Endothelial cell of umbilical vein (primary cell): ENCODE measurements at regions not wholly inside any gene's neighbourhood (a gene's known extent, or its start where the extent isn't known, plus 50 kb on each side); places are given as distances from the start of the nearest gene placed in this dataset.

Experiments
- BruUV-seq: library from RNA; stranded (reverse); fragments of 400-500 nt; replicated peaks from 2 replicates; lab custom pipeline; 2021; lab: Mats Ljungman, UMichigan
- CTCF ChIA-PET: fragments of 300-600, 350-600 bp; sonication (Branson Sonifier 250); formaldehyde crosslinking; loops from one replicate; lab custom pipeline; 2021; ENCODE audit warnings: antibody characterized with exemption, inconsistent platforms; lab: Charles Lee
- POLR2A ChIA-PET: fragments of 300-600, 350-600 bp; sonication (Branson Sonifier 250); formaldehyde crosslinking; loops from one replicate; lab custom pipeline; 2021; ENCODE audit warnings: antibody characterized with exemption, inconsistent platforms; lab: Charles Lee
- DNase-seq: peaks from one replicate; pipeline ENCODE4 v3.0.0-alpha.2; 2011; ENCODE audit warnings: low read depth, low spot score
- FAIRE-seq: peaks from 2 replicates; lab custom pipeline; 2011; peaks lifted over from hg19 to GRCh38; lab: Jason Lieb, UNC
- H2AFZ ChIP-seq: 2 replicates; pipeline ENCODE4 v1.6.0; 2012; ENCODE audit warnings: low read depth, low read length, control low read depth, inconsistent platforms
- H3K27ac ChIP-seq: 2 replicates; pipeline ENCODE4 v1.5.1; 2011; ENCODE audit warnings: low read depth, mild to moderate bottlenecking, control low read depth, low read length, moderate library complexity; ENCODE audit not compliant: insufficient read depth
- H3K27me3 ChIP-seq, 2 experiments: 2 replicates each; pipeline versions ENCODE4 v1.6.0 to v1.6.1; 2011; ENCODE audit warnings: low read length in 2 of 2, mixed read lengths in 1 of 2; ENCODE audit not compliant: control insufficient read depth in 2 of 2, insufficient read depth in 2 of 2
- H3K36me3 ChIP-seq, 2 experiments: 2 replicates in 1 of 2; 3 replicates in 1 of 2; pipeline ENCODE4 v1.5.1; 2011; ENCODE audit warnings: low read length in 2 of 2, mild to moderate bottlenecking in 1 of 2, moderate library complexity in 1 of 2; ENCODE audit not compliant: control insufficient read depth in 2 of 2, insufficient read depth in 2 of 2; ENCODE audit errors: extremely low read depth in 1 of 2
- H3K4me1 ChIP-seq: 3 replicates; pipeline ENCODE4 v1.5.1; 2011; ENCODE audit warnings: mild to moderate bottlenecking, low read length; ENCODE audit not compliant: control insufficient read depth, insufficient read depth; ENCODE audit errors: extremely low read depth
- H3K4me2 ChIP-seq: 2 replicates; pipeline ENCODE4 v1.6.1; 2011; ENCODE audit warnings: low read length, control low read depth, mixed read lengths; ENCODE audit not compliant: insufficient read depth
- H3K4me3 ChIP-seq, 3 experiments: fragments of 200-600 bp in 1 of 3; sonication (generic), shearing (Covaris generic) in 1 of 3; replicated peaks in 1 of 3; 2 replicates each; pipeline ENCODE4 v1.5.1; 2011 to 2016; ENCODE audit warnings: control low read depth in 3 of 3, low read length in 3 of 3, mild to moderate bottlenecking in 2 of 3, inconsistent platforms in 1 of 3, low read depth in 1 of 3, moderate library complexity in 1 of 3; ENCODE audit not compliant: insufficient read depth in 1 of 3
- H3K79me2 ChIP-seq: 2 replicates; pipeline ENCODE4 v1.6.0; 2012; ENCODE audit warnings: low read length, inconsistent platforms; ENCODE audit not compliant: control insufficient read depth, insufficient read depth
- H3K9ac ChIP-seq: replicated peaks from 2 replicates; pipeline ENCODE3; 2011; ENCODE audit warnings: low read length, control low read depth; ENCODE audit not compliant: insufficient read depth; ENCODE audit errors: extremely low read depth
- H3K9me1 ChIP-seq: replicated peaks from 3 replicates; pipeline ENCODE4 v1.6.0; 2011; ENCODE audit warnings: mild to moderate bottlenecking, low read length; ENCODE audit not compliant: control insufficient read depth, insufficient read depth; ENCODE audit errors: extremely low read depth
- H3K9me3 ChIP-seq: replicated peaks from 2 replicates; pipeline ENCODE4 v1.5.1; 2012; ENCODE audit warnings: low read length, inconsistent platforms; ENCODE audit not compliant: control insufficient read depth, insufficient read depth
- H4K20me1 ChIP-seq: replicated peaks from 2 replicates; pipeline ENCODE3; 2011; ENCODE audit warnings: mild to moderate bottlenecking, low read length; ENCODE audit not compliant: control insufficient read depth, insufficient read depth; ENCODE audit errors: extremely low read depth
- EZH2 ChIP-seq: IDR thresholded peaks from 2 replicates; pipeline ENCODE4 v1.6.1; 2012; ENCODE audit warnings: borderline replicate concordance, low read depth, mild to moderate bottlenecking, moderate library complexity, low read length, inconsistent platforms; ENCODE audit not compliant: severe bottlenecking
- FOS ChIP-seq: IDR thresholded peaks from 2 replicates; pipeline ENCODE4 v1.6.1; 2011; ENCODE audit warnings: mild to moderate bottlenecking, low read length, moderate library complexity, borderline replicate concordance; ENCODE audit not compliant: insufficient read depth
- GATA2 ChIP-seq: IDR thresholded peaks from 2 replicates; pipeline ENCODE4 v1.7.0; 2011; ENCODE audit warnings: low read depth, mild to moderate bottlenecking, moderate library complexity, mixed read lengths, low read length; ENCODE audit not compliant: insufficient read length, insufficient read depth
- JUN ChIP-seq: IDR thresholded peaks from 2 replicates; pipeline ENCODE4 v1.6.1; 2011; ENCODE audit warnings: borderline replicate concordance, low read depth; ENCODE audit not compliant: insufficient read length, insufficient read depth
- MYC ChIP-seq: IDR thresholded peaks from one replicate; pipeline ENCODE4 v1.6.1; 2011; ENCODE audit warnings: mild to moderate bottlenecking, low read depth, low read length
- POLR2A ChIP-seq: IDR thresholded peaks from 2 replicates; pipeline ENCODE4 v1.6.1; 2012; ENCODE audit warnings: low read depth, mild to moderate bottlenecking, control low read depth, low read length
- POLR2AphosphoS5 ChIP-seq: IDR thresholded peaks from 2 replicates; pipeline ENCODE4 v1.6.1; 2012; ENCODE audit warnings: low read depth, mild to moderate bottlenecking, control low read depth, low read length, moderate library complexity; ENCODE audit not compliant: insufficient read depth
- dilution Hi-C: fragments of 300-500 bp; cut with MboI; formaldehyde crosslinking; loops from one replicate; pipeline ENCODE4 v1.15.0; 2019; ENCODE audit warnings: low sequenced_read_pairs; ENCODE audit not compliant: extremely low pct_ligation_motif_present
- intact Hi-C: fragments of 100-400 bp; cut with micrococcal nuclease; formaldehyde crosslinking; loops from one replicate; pipeline ENCODE4 v1.10.0; 2022
- TF ChIP-seq, protein P1 (sequence below), 2 donors: IDR thresholded peaks; 1 replicate in 1 of 2; 2 replicates in 1 of 2; pipeline ENCODE4 v1.5.1; 2011; ENCODE audit warnings: low read length in 2 of 2, mild to moderate bottlenecking in 2 of 2, moderate library complexity in 2 of 2, control low read depth in 1 of 2, inconsistent platforms in 1 of 2, low read depth in 1 of 2; ENCODE audit not compliant: insufficient read depth in 1 of 2; ENCODE audit errors: extremely low read depth in 1 of 2
- TF ChIP-seq, protein P2 (sequence below): IDR thresholded peaks from 2 replicates; pipeline ENCODE4 v1.6.1; 2011; ENCODE audit not compliant: insufficient read depth, insufficient read length

DNA sequence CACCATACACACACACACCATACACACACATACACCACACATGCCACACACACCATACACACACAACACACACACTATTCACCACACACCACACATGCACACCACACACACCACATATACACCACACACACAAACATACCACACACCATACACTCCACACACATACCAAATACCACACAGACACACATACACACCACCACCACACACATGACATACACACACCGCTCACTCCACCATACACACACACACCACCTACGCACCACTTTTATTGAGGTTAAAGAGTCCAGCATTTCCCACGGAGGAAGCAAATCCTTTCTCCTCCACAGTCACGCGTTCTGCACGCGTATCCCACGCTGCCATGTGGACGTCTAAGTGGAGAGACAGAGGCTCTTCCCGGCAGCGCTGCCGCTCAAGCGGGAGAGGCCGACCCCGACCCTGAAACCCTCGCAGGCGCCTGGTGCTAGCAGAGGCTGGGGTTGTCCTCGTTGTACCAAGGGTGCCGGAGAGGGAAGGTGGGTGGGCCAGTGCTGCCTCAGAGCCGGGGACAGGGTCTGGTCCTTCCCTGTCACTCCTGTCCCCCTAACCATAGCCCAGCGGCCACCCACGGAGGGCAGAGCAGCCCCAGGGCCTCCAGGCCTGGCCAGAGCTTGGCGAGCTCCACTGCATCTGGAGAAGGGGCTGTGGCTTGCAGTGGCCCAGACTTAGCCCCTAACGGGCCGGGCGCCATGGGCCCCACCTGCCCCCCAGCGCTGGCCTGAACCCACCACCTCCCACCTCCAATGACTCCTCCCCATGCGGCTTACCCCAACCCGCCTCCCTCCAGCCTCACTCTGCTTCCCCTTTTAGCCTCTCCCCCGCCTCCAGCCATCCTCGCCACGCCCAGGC is 1495.0 kb downstream of the BRD1 start:
- POLR2A ChIA-PET = no interaction called here
- intact Hi-C loops = no loop called here
- CTCF ChIA-PET = no interaction called here

More for the DNA sequence above, 1495.0 kb downstream of the BRD1 start:
- Histone ChIP-seq H3K4me3 (no peak overlapping the region), H3K36me3 (no peaks in the 10 kb centered on the region), H3K4me2 (no peak overlapping the region), H4K20me1 (no peaks in the 10 kb centered on the region), H3K27ac (no peak overlapping the region), H3K27me3 (no peaks in the 10 kb centered on the region), H3K9me1 (no peaks in the 10 kb centered on the region), H3K9ac (no peak overlapping the region), H3K9me3 (peaks cover 11% of the 10 kb centered on the region), H2AFZ (no peak overlapping the region), H3K79me2 (no peaks in the 10 kb centered on the region), H3K4me1 (no peaks in the 10 kb centered on the region)
- no peak for FAIRE-seq
- dilution Hi-C loops = no loop called here
- no TSS peak for BruUV-seq
- TF ChIP-seq POLR2A = no peak
- TF ChIP-seq, protein P1, sequence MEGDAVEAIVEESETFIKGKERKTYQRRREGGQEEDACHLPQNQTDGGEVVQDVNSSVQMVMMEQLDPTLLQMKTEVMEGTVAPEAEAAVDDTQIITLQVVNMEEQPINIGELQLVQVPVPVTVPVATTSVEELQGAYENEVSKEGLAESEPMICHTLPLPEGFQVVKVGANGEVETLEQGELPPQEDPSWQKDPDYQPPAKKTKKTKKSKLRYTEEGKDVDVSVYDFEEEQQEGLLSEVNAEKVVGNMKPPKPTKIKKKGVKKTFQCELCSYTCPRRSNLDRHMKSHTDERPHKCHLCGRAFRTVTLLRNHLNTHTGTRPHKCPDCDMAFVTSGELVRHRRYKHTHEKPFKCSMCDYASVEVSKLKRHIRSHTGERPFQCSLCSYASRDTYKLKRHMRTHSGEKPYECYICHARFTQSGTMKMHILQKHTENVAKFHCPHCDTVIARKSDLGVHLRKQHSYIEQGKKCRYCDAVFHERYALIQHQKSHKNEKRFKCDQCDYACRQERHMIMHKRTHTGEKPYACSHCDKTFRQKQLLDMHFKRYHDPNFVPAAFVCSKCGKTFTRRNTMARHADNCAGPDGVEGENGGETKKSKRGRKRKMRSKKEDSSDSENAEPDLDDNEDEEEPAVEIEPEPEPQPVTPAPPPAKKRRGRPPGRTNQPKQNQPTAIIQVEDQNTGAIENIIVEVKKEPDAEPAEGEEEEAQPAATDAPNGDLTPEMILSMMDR (IDR thresholded peaks at IDR 0.05; ENCODE audit: extremely low read depth in 1 of 2, insufficient read depth in 1 of 2, low read depth in 1 of 2, low read length in 2 of 2) = no peak
- TF ChIP-seq EZH2 = no peak
- TF ChIP-seq, protein P2, sequence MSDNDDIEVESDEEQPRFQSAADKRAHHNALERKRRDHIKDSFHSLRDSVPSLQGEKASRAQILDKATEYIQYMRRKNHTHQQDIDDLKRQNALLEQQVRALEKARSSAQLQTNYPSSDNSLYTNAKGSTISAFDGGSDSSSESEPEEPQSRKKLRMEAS = no peak
- no peak for TF ChIP-seq MYC
- TF ChIP-seq JUN = no peak
- TF ChIP-seq GATA2 = no peak
- no peak for TF ChIP-seq POLR2AphosphoS5
- TF ChIP-seq FOS = no peak
- DNase-seq = no peak
